H9 (cell line): ENCODE measurements at regions not wholly inside any gene's neighbourhood (a gene's known extent, or its start where the extent isn't known, plus 50 kb on each side); places are given as distances from the start of the nearest gene placed in this dataset.

ENCODE experiments used
- DNase-seq: peaks from one replicate; pipeline ENCODE4 v3.0.0-alpha.2; 2017
- H2AFZ ChIP-seq: one replicate; pipeline ENCODE4 v1.6.1; 2013; ENCODE audit warnings: mild to moderate bottlenecking, low read length, control low read depth, moderate library complexity
- H2AK5ac ChIP-seq: 2 replicates; pipeline ENCODE4 v1.6.1; 2013; ENCODE audit warnings: low read length, control low read depth, mixed read lengths; ENCODE audit not compliant: insufficient read length
- H2BK120ac ChIP-seq: one replicate; pipeline ENCODE4 v1.6.1; 2013; ENCODE audit warnings: low read depth, mild to moderate bottlenecking, low read length, control low read depth, inconsistent platforms; ENCODE audit not compliant: poor library complexity, severe bottlenecking
- H2BK12ac ChIP-seq: 2 replicates; pipeline ENCODE4 v1.6.1; 2013; ENCODE audit warnings: low read length, control low read depth, mixed read lengths, low read depth; ENCODE audit not compliant: insufficient read length
- H2BK15ac ChIP-seq: 2 replicates; pipeline ENCODE4 v1.6.1; 2013; ENCODE audit warnings: low read depth, low read length, control low read depth
- H2BK20ac ChIP-seq: one replicate; pipeline ENCODE4 v1.6.1; 2013; ENCODE audit warnings: low read depth, mild to moderate bottlenecking, low read length, control low read depth, inconsistent platforms; ENCODE audit not compliant: poor library complexity, severe bottlenecking
- H2BK5ac ChIP-seq: 2 replicates; pipeline ENCODE4 v1.6.1; 2013; ENCODE audit warnings: low read length, control low read depth, mixed read lengths; ENCODE audit not compliant: insufficient read length
- H3K14ac ChIP-seq: 2 replicates; pipeline ENCODE4 v1.6.1; 2013; ENCODE audit warnings: low read length, control low read depth; ENCODE audit not compliant: insufficient read depth
- H3K18ac ChIP-seq: 2 replicates; pipeline ENCODE4 v1.6.1; 2013; ENCODE audit warnings: low read depth, mild to moderate bottlenecking, mixed read lengths, low read length, control low read depth; ENCODE audit not compliant: insufficient read length
- H3K23ac ChIP-seq: 2 replicates; pipeline ENCODE4 v1.6.1; 2013; ENCODE audit warnings: low read length, control low read depth, mixed read lengths, low read depth; ENCODE audit not compliant: insufficient read length
- H3K23me2 ChIP-seq: 2 replicates; pipeline ENCODE4 v1.6.1; 2013; ENCODE audit warnings: low read depth, mild to moderate bottlenecking, mixed read lengths, low read length, control low read depth; ENCODE audit not compliant: insufficient read length, poor library complexity, severe bottlenecking
- H3K27ac ChIP-seq: 2 replicates; pipeline ENCODE4 v1.5.1; 2013; ENCODE audit warnings: low read length, control low read depth, mixed read lengths, low read depth; ENCODE audit not compliant: insufficient read length
- H3K27me3 ChIP-seq: 2 replicates; pipeline ENCODE4 v1.6.1; 2013; ENCODE audit warnings: low read length, control low read depth, inconsistent platforms; ENCODE audit not compliant: insufficient read depth
- H3K4ac ChIP-seq: 2 replicates; pipeline ENCODE4 v1.6.1; 2013; ENCODE audit warnings: low read depth, mild to moderate bottlenecking, control low read depth, inconsistent platforms, low read length, moderate library complexity
- H3K4me1 ChIP-seq: 2 replicates; pipeline ENCODE4 v1.6.1; 2013; ENCODE audit warnings: low read length, control low read depth, inconsistent platforms; ENCODE audit not compliant: insufficient read depth
- H3K4me2 ChIP-seq: 2 replicates; pipeline ENCODE4 v1.6.1; 2013; ENCODE audit warnings: low read length, control low read depth, mixed read lengths; ENCODE audit not compliant: insufficient read length, insufficient read depth
- H3K56ac ChIP-seq: 2 replicates; pipeline ENCODE4 v1.6.1; 2013; ENCODE audit warnings: low read depth, mild to moderate bottlenecking, mixed read lengths, low read length, control low read depth; ENCODE audit not compliant: insufficient read length
- H3K79me1 ChIP-seq: 2 replicates; pipeline ENCODE4 v1.6.1; 2013; ENCODE audit warnings: low read depth, mild to moderate bottlenecking, moderate library complexity, low read length, control low read depth, inconsistent platforms; ENCODE audit not compliant: insufficient read depth, poor library complexity, severe bottlenecking
- H3K79me2 ChIP-seq: 2 replicates; pipeline ENCODE4 v1.6.1; 2013; ENCODE audit warnings: low read length, control low read depth, inconsistent platforms; ENCODE audit not compliant: insufficient read depth
- H3K9ac ChIP-seq: 2 replicates; pipeline ENCODE4 v1.6.1; 2013; ENCODE audit warnings: low read length, control low read depth, mixed read lengths; ENCODE audit not compliant: insufficient read length; ENCODE audit errors: extremely low read depth
- H3K9me3 ChIP-seq: one replicate; pipeline ENCODE4 v1.6.1; 2013; ENCODE audit warnings: low read depth, low read length, inconsistent platforms; ENCODE audit not compliant: control insufficient read depth
- H3T11ph ChIP-seq: one replicate; pipeline ENCODE4 v1.6.1; 2013; ENCODE audit warnings: mild to moderate bottlenecking, low read length, control low read depth, inconsistent platforms
- H4K20me1 ChIP-seq: one replicate; pipeline ENCODE4 v1.6.1; 2013; ENCODE audit not compliant: control insufficient read depth, insufficient read length, insufficient read depth
- H4K5ac ChIP-seq: 2 replicates; pipeline ENCODE4 v1.6.1; 2013; ENCODE audit warnings: low read depth, mild to moderate bottlenecking, mixed read lengths, low read length, control low read depth; ENCODE audit not compliant: insufficient read length
- H4K8ac ChIP-seq: replicated peaks from 2 replicates; pipeline ENCODE4 v1.6.1; 2013; ENCODE audit warnings: low read length, control low read depth, mixed read lengths, low read depth; ENCODE audit not compliant: insufficient read length
- H4K91ac ChIP-seq: 2 replicates; pipeline ENCODE4 v1.6.1; 2013; ENCODE audit warnings: low read depth, mild to moderate bottlenecking, moderate library complexity, mixed read lengths, low read length, control low read depth; ENCODE audit not compliant: insufficient read length
- H3K27ac Mint-ChIP-seq, 3 experiments: 2 replicates in 2 of 3; 3 replicates in 1 of 3; pipeline ENCODE4 v1.8.0; 2020 to 2021; ENCODE audit warnings: mixed read lengths in 3 of 3, mild to moderate bottlenecking in 1 of 3, moderate library complexity in 1 of 3
- H3K27me3 Mint-ChIP-seq: 2 replicates; pipeline ENCODE4 v1.8.0; 2021; ENCODE audit warnings: low read depth, mild to moderate bottlenecking, moderate library complexity, mixed read lengths
- H3K36me3 Mint-ChIP-seq, 3 experiments: 2 replicates in 2 of 3; 3 replicates in 1 of 3; pipeline ENCODE4 v1.8.0; 2020 to 2021; ENCODE audit warnings: low read depth in 3 of 3, mixed read lengths in 3 of 3; ENCODE audit not compliant: insufficient read depth in 1 of 3
- H3K4me1 Mint-ChIP-seq, 2 experiments: 2 replicates each; pipeline ENCODE4 v1.8.0; 2020; ENCODE audit warnings: mixed read lengths in 2 of 2
- H3K4me3 Mint-ChIP-seq, 2 experiments: 2 replicates in 1 of 2; 3 replicates in 1 of 2; pipeline ENCODE4 v1.8.0; 2020 to 2021; ENCODE audit warnings: mild to moderate bottlenecking in 2 of 2, mixed read lengths in 2 of 2, moderate library complexity in 1 of 2
- H3K9me3 Mint-ChIP-seq, 2 experiments: 2 replicates in 1 of 2; 3 replicates in 1 of 2; pipeline ENCODE4 v1.8.0; 2020; ENCODE audit warnings: mild to moderate bottlenecking in 2 of 2, mixed read lengths in 2 of 2, moderate library complexity in 1 of 2
- CTCF ChIP-seq: fragments of 200-600 bp; sonication (generic); conservative IDR thresholded peaks from 3 replicates; pipeline ENCODE4 v1.8.0; 2021; ENCODE audit warnings: antibody characterized with exemption, mild to moderate bottlenecking
- WGBS: extraction: QIAGEN DNeasy Blood & Tissue Kit; methylation state at CpG from one replicate; pipeline ENCODE4 v1.1.7; 2013; ENCODE audit warnings: missing lambda C conversion rate, low lambda C conversion rate, mixed read lengths; ENCODE audit not compliant: insufficient read length; ENCODE audit errors: extremely low coverage; 5-methylcytosine and 5-hydroxymethylcytosine counted together

- Histone ChIP-seq H2BK12ac (no peak overlapping the region), H4K5ac (no peak overlapping the region), H3K27me3 (no peaks in the 10 kb centered on the region), H3K4me2 (no peak overlapping the region), H2AFZ (no peak overlapping the region), H3K14ac (no peak overlapping the region), H2BK20ac (no peak overlapping the region), H4K91ac (no peak overlapping the region), H3K27ac (no peak overlapping the region), H3K4me1 (no peaks in the 10 kb centered on the region), H3K18ac (no peak overlapping the region), H3K79me1 (no peaks in the 10 kb centered on the region), H3K9ac (no peak overlapping the region), H2BK5ac (no peak overlapping the region), H3K79me2 (no peaks in the 10 kb centered on the region), H4K20me1 (no peaks in the 10 kb centered on the region), H3K4ac (no peak overlapping the region), H3K56ac (no peak overlapping the region), H4K8ac (no peak overlapping the region), H2AK5ac (no peak overlapping the region), H3K9me3 (no peaks in the 10 kb centered on the region), H2BK120ac (no peak overlapping the region), H2BK15ac (no peak overlapping the region), H3K23me2 (no peaks in the 10 kb centered on the region), H3T11ph (no peak overlapping the region), H3K23ac (no peak overlapping the region)
- no peaks in the 10 kb centered on the region for H3K36me3 Mint-ChIP-seq
- no peak overlapping the region for H3K4me3 Mint-ChIP-seq
- no peak for TF ChIP-seq CTCF
- peaks cover 5% of the 10 kb centered on the region; the same call in 1 of the 2 replicates for H3K27me3 Mint-ChIP-seq
- no CpG with 5 or more reads among the region's 5 CpGs for WGBS
- no peak overlapping the region for H3K27ac Mint-ChIP-seq
- DNase-seq = no peak
- no peaks in the 10 kb centered on the region for H3K9me3 Mint-ChIP-seq
- H3K4me1 Mint-ChIP-seq = no peaks in the 10 kb centered on the region
Measured at GRCh38 chr5:175308701-175309100, 135.3 kb downstream of the DRD1 start.
